GM18907 (cell line): ENCODE measurements at regions not wholly inside any gene's neighbourhood (a gene's known extent, or its start where the extent isn't known, plus 50 kb on each side); places are given as distances from the start of the nearest gene placed in this dataset.
"Not testable (repeated sequence)": the region's sequence is repeated elsewhere in the genome, so short reads cannot be mapped to it uniquely, and the experiment has no call there.

ENCODE experiments used
- ATAC-seq: cut with Tn5 transposase; IDR thresholded peaks from one replicate; pipeline ENCODE4 v1.9.1; 2021; ENCODE audit warnings: mild to moderate bottlenecking, moderate library complexity; ENCODE audit not compliant: unreplicated experiment

- ATAC-seq = no peak
Measured at GRCh38 chr17:70369391-70369790, 200.1 kb downstream of the KCNJ2 start.

DNA sequence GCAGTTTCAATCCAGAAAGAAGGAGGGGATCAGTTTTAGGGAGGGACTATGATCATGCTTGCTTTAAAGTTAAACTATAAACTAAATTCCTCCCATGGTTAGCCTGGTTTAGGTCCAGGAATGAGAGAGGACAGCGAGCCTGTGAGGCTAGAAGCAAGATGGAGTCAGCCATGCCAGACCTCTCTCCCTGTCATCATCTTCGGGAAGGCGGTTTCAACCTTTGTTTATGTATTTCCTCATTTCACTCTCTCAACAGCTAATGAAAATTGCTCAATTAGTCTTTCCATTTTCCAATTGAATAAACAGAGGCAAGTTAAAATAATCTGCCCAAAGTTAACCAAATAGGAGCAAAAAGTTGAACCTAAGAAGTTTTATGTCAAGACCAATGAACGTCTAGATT is 201.5 kb downstream of the KCNJ2 start:
- ATAC-seq = no peak

DNA sequence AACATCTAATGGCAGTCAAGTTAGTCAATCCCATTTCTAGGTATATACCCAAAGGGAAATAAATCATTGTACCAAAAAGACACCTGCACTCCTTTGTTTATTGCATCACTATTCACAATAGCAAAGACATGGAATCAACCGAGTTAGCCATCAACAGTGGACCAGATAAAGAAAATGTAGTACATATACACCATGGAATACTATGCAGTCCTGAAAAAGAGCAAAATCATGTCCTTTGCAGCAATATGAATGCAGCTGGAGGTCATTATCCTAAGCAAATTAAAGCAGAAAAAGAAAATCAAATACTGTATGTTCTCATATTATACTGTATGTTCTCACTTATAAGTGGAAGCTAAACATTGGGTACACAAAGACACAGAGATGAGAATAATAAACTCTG is 204.0 kb downstream of the KCNJ2 start:
- no peak for ATAC-seq

- ATAC-seq = no peak
Measured at GRCh38 chr17:70374496-70374895, 205.2 kb downstream of the KCNJ2 start.

DNA sequence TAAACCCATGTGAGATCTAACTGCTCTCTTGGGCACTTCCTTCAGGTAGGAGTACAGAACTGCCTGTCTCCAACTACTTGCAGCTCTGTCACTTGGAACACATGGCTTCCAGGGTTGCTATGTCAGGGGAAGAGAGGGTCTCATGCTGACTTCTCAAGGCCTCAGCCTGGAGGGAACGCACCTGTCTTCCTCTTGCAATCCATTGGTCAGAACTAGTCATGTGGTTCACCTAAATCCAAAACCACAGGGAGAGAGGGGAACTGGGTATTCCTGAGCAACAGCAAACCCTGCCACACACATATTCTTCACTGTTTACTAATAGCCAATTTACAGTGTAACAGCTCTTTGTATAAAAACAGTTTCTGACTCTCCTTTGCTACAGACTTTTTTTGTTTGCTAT is 206.1 kb downstream of the KCNJ2 start:
- ATAC-seq = no peak

DNA sequence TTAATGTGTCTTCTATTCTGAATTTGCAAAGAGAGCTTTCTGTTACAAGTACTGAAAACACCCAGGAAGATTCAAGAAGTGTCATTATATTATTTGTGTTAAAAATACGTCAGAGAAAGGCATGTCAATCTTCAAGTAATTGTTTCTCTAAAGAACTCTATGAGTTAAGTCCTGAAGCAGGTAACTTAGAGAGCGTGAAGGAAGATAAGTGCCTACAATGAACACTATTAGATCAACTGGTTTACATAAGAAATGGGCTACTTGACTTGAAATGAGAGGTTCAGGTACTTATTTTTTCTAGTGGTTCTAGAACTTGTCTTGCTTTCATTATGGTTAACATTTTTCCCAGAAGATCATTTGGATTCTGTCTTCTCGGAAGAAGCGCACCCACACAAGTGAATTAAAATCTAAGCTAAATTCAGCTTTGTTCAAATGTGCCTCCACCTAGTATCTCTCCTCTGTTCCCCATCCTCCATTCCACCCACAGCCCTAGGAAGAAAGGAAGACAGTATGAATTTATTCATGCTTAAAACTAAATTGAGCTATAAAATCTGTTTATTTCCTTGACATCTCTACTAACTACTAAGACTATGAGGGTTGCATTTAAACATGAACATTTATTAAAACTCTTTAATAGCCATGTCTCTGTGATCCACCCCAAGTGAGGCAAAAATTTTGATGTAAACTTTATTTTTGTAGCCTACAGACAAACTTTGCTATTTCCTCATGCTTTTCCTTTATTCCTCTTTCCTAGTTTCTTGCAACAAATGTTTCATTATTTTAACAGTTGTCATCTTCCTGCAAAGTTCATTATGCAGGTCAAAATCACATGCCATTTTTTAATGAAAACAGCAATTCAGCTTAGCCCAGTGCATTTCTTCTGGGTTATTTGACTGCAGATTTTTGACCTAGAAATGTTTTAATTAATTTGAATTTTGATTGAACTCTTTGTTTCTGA is 206.8 kb downstream of the KCNJ2 start:
- no peak for ATAC-seq

DNA sequence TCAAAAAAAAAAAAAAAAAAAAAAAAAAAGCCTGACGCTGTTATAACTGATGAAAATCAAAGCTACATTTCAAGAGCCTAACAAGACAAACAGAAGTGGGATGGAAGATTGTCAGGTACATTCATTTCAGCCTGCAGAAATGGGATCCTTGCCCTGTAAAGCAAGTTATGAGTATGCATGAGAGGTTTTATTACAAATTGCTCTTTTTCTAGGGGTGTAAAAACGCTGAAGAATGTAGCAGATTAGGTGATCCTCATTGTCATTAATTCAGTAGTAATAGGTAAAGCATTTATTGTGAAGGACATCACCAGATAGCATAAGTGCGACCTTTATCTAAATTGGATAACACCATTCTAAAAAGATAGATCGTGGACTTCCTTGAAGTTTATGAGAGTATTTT is 208.3 kb downstream of the KCNJ2 start:
- no peak for ATAC-seq

- ATAC-seq = no peak
Measured at GRCh38 chr17:70378076-70378475, 208.7 kb downstream of the KCNJ2 start.

GRCh38 chr17:70379945-70380344 is 210.6 kb downstream of the KCNJ2 start:
- no peak for ATAC-seq

- not testable (repeated sequence) for ATAC-seq
Measured at GRCh38 chr17:70381916-70382315, 212.6 kb downstream of the KCNJ2 start.

DNA sequence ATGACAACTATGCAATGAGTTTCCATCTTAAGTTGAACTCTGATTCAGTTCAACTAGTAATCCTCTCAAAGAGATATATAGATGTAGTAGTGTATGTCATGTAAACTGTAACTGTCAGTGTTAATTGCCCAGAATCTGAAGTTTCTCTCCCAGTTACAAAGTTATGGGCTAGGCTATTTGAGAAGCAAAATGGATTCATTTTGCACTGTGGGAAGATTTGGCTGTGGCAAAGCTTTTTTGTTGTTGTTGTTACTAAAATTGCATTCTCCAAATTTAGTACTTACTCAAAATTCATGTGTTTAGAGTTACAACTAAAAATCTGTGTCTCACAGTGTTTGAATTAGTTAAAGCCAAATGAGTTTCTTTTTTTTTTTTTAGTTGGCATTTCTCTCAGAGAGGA is 219.0 kb downstream of the KCNJ2 start:
- no peak for ATAC-seq

DNA sequence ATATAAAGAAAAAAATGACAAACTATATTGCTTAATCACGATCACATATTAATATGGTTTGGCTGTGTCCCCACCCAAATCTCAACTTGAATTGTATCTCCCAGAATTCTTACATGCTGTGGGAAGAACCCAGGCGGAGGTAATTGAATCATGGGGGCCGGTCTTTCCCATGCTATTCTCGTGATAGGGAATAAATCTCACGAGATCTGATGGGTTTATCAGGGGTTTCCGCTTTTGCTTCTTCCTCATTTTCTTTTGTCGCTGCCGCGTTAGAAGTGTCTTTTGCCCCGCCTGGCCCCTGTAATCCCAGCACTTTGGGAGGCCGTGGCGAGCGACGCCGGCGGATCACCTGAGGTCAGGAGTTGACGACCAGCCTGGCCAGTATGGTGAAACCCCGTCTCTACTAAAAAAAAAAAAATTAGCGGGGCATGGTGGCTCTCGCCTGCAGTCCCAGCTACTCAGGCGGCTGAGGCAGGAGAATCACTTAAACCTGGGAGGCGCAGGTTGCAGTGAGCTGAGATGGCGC is 220.0 kb downstream of the KCNJ2 start:
- ATAC-seq = not testable (repeated sequence)

DNA sequence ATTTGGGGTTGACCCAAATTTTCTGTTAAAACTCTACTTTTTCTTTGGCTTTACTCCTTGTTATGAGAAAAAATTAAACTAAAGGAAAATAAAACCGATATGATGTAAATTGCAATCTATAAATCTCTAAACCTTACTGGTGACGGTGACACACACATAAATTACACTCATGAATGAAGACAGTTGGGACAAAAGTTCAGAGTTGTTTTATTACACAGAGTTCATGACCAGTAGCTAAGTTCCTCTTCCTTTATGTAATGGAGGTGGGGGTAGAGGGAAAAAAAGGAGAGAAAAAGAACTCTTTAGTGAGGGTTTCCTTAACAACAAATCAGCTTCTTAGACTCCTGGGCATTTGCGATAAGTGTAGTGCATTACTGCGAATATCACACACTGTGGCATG is 220.7 kb downstream of the KCNJ2 start:
- no peak for ATAC-seq

GRCh38 chr17:70394473-70395232 is 225.3 kb downstream of the KCNJ2 start:
- ATAC-seq = no peak

- peak; percentile 92 for ATAC-seq
Measured at GRCh38 chr17:70405492-70406220, 236.3 kb downstream of the KCNJ2 start.

DNA sequence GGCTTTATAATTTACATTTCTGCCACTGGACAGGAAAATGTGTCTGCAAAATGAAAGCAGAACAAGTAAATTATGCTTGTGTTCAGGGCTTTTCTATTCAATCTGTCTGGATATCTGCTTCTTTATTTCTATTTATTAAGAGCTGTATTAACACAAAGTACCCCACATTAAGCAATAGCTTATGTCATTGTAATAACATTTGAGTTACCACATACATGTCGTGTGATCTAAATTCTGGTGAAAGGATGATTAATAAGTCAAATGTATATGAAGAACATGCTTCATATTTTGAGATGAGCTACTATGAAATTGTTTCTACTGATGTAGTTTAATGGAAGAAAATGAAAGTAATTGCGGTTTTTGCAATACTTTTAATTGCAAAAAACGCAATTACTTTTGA is 238.2 kb downstream of the KCNJ2 start:
- ATAC-seq = no peak

DNA sequence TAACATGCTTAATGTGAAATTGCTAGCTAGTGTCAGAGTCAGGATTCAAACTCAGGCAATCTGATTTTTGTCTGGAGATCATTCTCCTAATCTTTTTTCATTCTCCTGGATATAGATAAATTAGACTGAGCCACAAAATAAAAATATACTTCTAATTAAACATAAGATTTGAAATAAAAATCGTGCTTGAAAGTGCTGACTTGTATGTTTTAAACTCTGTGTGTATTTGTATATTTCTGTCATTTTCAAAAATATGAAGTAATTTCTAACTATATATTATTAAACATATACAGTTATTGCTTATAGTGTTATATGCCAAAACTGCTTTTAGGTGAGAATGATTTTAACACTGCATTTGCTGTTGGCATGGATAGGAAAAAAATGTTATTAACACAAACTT is 239.4 kb downstream of the KCNJ2 start:
- no peak for ATAC-seq

- ATAC-seq = no peak
Measured at GRCh38 chr17:70414300-70414699, 245.0 kb downstream of the KCNJ2 start.

GRCh38 chr17:70420861-70421445 is 251.6 kb downstream of the KCNJ2 start:
- ATAC-seq = no peak

- no peak for ATAC-seq
Measured at GRCh38 chr17:70422862-70423261, 253.5 kb downstream of the KCNJ2 start.

- no peak for ATAC-seq
Measured at GRCh38 chr17:70423562-70423961, 254.2 kb downstream of the KCNJ2 start.
